CD4-positive, CD25-positive, alpha-beta regulatory T cell (primary cell): ENCODE measurements at regions not wholly inside any gene's neighbourhood (a gene's known extent, or its start where the extent isn't known, plus 50 kb on each side); places are given as distances from the start of the nearest gene placed in this dataset.

Experiments
- ATAC-seq, 2 donors: fragments of 150-1000 bp; cut with Tn5 transposase; one replicate each; pipeline ENCODE4 v1.10.0; 2021; ENCODE audit warnings: low read depth in 2 of 2, moderate number of reproducible peaks in 2 of 2, moderate library complexity in 1 of 2
- DNase-seq, 3 donors: peaks; one replicate each; pipeline versions ENCODE4 v3.0.0 to v3.0.0-alpha.2; 2012 to 2022; ENCODE audit warnings: mixed read lengths in 1 of 3
- H3K27ac ChIP-seq: one replicate; pipeline ENCODE4 v1.7.0; 2013; ENCODE audit warnings: mild to moderate bottlenecking, low read length; ENCODE audit not compliant: insufficient read depth, poor library complexity, severe bottlenecking
- H3K27me3 ChIP-seq: one replicate; pipeline ENCODE4 v1.7.0; 2013; ENCODE audit warnings: low read length; ENCODE audit not compliant: control insufficient read depth, insufficient read depth
- H3K36me3 ChIP-seq: one replicate; pipeline ENCODE4 v1.7.0; 2013; ENCODE audit warnings: mild to moderate bottlenecking, low read length, moderate library complexity; ENCODE audit not compliant: control insufficient read depth, insufficient read depth
- H3K4me1 ChIP-seq: 2 replicates; pipeline ENCODE4 v1.7.0; 2013; ENCODE audit warnings: mild to moderate bottlenecking, low read length; ENCODE audit not compliant: insufficient read depth, control insufficient read depth, poor library complexity, severe bottlenecking
- H3K4me3 ChIP-seq: one replicate; pipeline ENCODE4 v1.7.0; 2013; ENCODE audit warnings: low read depth, mild to moderate bottlenecking, low read length, moderate library complexity
- H3K9me3 ChIP-seq, 2 experiments: 1 replicate in 1 of 2; 2 replicates in 1 of 2; pipeline ENCODE4 v1.7.0; 2013; ENCODE audit warnings: low read length in 2 of 2, mild to moderate bottlenecking in 1 of 2, moderate library complexity in 1 of 2; ENCODE audit not compliant: control insufficient read depth in 2 of 2
- H3K27ac Mint-ChIP-seq, 3 donors: one replicate each; pipeline ENCODE4 v1.8.0; 2020 to 2022; ENCODE audit warnings: mild to moderate bottlenecking in 3 of 3, mixed read lengths in 3 of 3, moderate library complexity in 2 of 3
- H3K27me3 Mint-ChIP-seq: one replicate; pipeline ENCODE4 v1.8.0; 2022; ENCODE audit warnings: mild to moderate bottlenecking, mixed read lengths
- H3K36me3 Mint-ChIP-seq: one replicate; pipeline ENCODE4 v1.8.0; 2020; ENCODE audit warnings: mixed read lengths
- H3K4me1 Mint-ChIP-seq, 4 donors: one replicate each; pipeline ENCODE4 v1.8.0; 2020 to 2022; ENCODE audit warnings: mixed read lengths in 4 of 4, mild to moderate bottlenecking in 1 of 4
- H3K4me3 Mint-ChIP-seq, 4 donors: one replicate each; pipeline ENCODE4 v1.8.0; 2020 to 2022; ENCODE audit warnings: mild to moderate bottlenecking in 4 of 4, mixed read lengths in 4 of 4, moderate library complexity in 3 of 4
- H3K9me3 Mint-ChIP-seq, 7 donors: one replicate each; pipeline ENCODE4 v1.8.0; 2020 to 2022; ENCODE audit warnings: mixed read lengths in 7 of 7, mild to moderate bottlenecking in 3 of 7, moderate library complexity in 2 of 7

GRCh38 chr11:44463751-44464150 is 101.7 kb upstream of the CD82 start:
- no peak overlapping the region for H3K4me3 Mint-ChIP-seq
- no peak for ATAC-seq

DNA sequence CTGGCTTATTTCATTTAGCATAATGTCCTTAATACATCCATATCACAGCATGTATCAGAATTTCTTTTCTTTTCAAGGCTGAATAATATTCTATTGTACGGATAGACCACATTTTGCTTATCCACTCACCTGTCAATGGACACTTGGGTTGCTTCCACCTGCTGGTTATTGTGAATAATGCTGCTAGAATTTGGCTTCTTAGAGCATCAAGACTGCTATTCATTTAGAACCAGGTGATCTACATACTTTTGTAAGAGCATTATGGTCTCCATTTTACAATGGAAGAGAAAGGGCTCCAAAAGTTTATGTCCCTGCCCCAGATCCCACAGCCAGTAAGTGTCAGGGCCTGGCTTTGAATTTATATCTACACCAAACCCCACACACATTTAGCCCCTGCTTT is 100.7 kb upstream of the CD82 start:
- ATAC-seq = no peak
- Mint-ChIP-seq H3K27me3 (no peaks in the 10 kb centered on the region), H3K36me3 (no peaks in the 10 kb centered on the region), H3K9me3 (peaks cover 0 to 5% (median 3%) of the 10 kb centered on the region in 7 donors), H3K4me1 (no peaks in the 10 kb centered on the region), H3K4me3 (no peak overlapping the region), H3K27ac (no peak overlapping the region)
- no peak overlapping the region for H3K27ac ChIP-seq
- H3K4me3 ChIP-seq = no peak overlapping the region
- no peak for DNase-seq
- H3K27me3 ChIP-seq = no peaks in the 10 kb centered on the region
- H3K36me3 ChIP-seq = no peaks in the 10 kb centered on the region
- no peaks in the 10 kb centered on the region for H3K4me1 ChIP-seq
- no peaks in the 10 kb centered on the region for H3K9me3 ChIP-seq

More at GRCh38 chr11:44463751-44464150, 101.7 kb upstream of the CD82 start:
- Histone ChIP-seq H3K36me3 (no peaks in the 10 kb centered on the region), H3K4me3 (no peak overlapping the region), H3K4me1 (no peaks in the 10 kb centered on the region), H3K27me3 (no peaks in the 10 kb centered on the region), H3K9me3 (no peaks in the 10 kb centered on the region), H3K27ac (no peak overlapping the region)
- DNase-seq = no peak
- peaks cover 0 to 5% (median 3%) of the 10 kb centered on the region in 7 donors for H3K9me3 Mint-ChIP-seq
- H3K36me3 Mint-ChIP-seq = no peaks in the 10 kb centered on the region
- H3K4me1 Mint-ChIP-seq = no peaks in the 10 kb centered on the region
- H3K27me3 Mint-ChIP-seq = no peaks in the 10 kb centered on the region
- H3K27ac Mint-ChIP-seq = no peak overlapping the region

DNA sequence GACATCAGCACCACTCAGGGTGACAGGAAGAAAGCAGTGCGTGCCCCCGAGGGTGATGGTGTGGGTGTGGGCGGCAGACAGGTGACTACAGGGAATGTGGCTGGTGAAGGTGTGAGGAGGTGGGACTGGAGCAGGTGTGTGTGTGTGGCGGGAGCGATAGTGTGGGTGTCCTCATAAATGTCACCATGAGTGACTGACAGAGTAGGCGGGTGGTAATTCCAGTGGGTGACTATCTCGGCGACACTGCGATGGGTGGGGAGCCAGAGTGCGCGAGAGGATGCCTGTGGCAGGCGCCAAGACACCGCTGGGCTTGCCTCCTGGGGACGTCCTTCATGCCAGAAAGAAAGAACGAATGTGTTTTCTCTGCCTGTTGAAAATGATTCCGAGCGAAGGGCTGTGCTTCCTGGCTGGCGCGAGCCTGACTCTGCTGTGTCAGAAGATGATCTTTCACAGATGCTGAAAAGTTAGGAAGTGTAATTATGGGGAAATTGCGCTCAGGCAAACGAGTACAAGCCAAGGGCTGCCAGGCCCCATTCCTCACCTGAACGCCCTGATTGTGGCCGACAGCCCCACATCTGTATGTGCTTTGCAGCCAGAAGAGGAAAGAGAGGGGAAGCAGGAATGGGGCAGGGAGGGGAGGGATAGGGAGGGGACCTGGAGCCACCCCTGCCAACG is 98.8 kb upstream of the CD82 start:
- no peak overlapping the region for H3K4me3 ChIP-seq
- H3K4me3 Mint-ChIP-seq = no peak overlapping the region
- DNase-seq (no peak), ATAC-seq (no peak)
- H3K27me3 Mint-ChIP-seq = peaks cover 5% of the 10 kb centered on the region
- no peaks in the 10 kb centered on the region for H3K36me3 Mint-ChIP-seq
- no peaks in the 10 kb centered on the region for H3K9me3 ChIP-seq
- H3K27ac ChIP-seq = no peak overlapping the region
- H3K27me3 ChIP-seq = no peaks in the 10 kb centered on the region
- no peaks in the 10 kb centered on the region for H3K4me1 Mint-ChIP-seq
- H3K36me3 ChIP-seq = no peaks in the 10 kb centered on the region
- H3K4me1 ChIP-seq = no peaks in the 10 kb centered on the region
- H3K27ac Mint-ChIP-seq = no peak overlapping the region
- H3K9me3 Mint-ChIP-seq = peaks cover 0 to 5% (median 3%) of the 10 kb centered on the region in 7 donors

DNA sequence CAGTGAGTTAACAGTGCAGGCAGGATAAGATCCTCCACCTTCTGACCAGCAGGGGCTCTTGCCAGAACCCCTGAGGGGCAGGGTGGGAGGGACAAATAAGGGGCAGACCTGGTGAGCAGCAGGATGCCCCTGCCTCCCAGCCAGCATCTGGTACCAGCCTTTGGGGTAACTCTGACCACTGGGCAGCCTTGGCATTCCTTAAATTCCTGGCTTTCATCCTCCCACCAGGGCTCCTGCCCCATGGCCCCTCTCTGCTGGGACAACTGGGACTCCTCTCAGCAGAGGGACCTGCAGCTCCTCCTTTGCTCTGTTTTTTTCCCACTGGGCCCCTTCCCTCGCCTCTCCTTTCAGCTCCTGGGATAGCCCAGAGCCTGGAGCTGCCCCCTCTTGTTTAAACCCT is 98.0 kb upstream of the CD82 start:
- H3K4me3 Mint-ChIP-seq = no peak overlapping the region
- Histone ChIP-seq H3K36me3 (no peaks in the 10 kb centered on the region), H3K27ac (no peak overlapping the region), H3K4me3 (no peak overlapping the region), H3K4me1 (no peaks in the 10 kb centered on the region), H3K27me3 (no peaks in the 10 kb centered on the region), H3K9me3 (no peaks in the 10 kb centered on the region)
- H3K27me3 Mint-ChIP-seq = peaks cover 8% of the 10 kb centered on the region
- DNase-seq = no peak
- no peak overlapping the region for H3K27ac Mint-ChIP-seq
- H3K36me3 Mint-ChIP-seq = no peaks in the 10 kb centered on the region
- peaks cover 0 to 5% (median 3%) of the 10 kb centered on the region in 7 donors for H3K9me3 Mint-ChIP-seq
- H3K4me1 Mint-ChIP-seq = no peaks in the 10 kb centered on the region
- ATAC-seq = no peak

DNA sequence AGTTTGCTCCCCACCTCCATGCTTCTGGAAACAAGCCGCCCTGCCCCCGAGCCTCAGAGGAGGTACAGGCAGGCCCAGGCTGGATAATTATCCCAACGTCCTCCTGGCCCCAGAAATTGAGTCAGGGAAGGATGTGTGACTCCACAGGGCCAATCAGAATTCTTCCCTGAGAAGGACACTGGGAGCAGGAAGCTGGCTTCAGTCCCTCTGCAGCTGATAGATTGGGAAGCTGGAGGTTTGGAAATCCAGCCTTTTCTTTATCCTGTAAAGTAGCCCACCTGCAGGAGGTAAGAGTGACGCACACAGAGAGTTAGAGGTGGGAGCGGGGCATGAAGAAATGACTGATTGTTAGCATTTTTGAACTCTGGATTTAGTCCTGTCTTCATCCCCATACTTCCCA is 97.5 kb upstream of the CD82 start:
- Mint-ChIP-seq H3K27me3 (peaks cover 13% of the 10 kb centered on the region), H3K27ac (no peak overlapping the region), H3K4me3 (no peak overlapping the region), H3K9me3 (peaks cover 0 to 5% (median 3%) of the 10 kb centered on the region in 7 donors), H3K4me1 (no peaks in the 10 kb centered on the region), H3K36me3 (no peaks in the 10 kb centered on the region)
- Histone ChIP-seq H3K36me3 (no peaks in the 10 kb centered on the region), H3K27ac (no peak overlapping the region), H3K4me3 (no peak overlapping the region), H3K4me1 (no peaks in the 10 kb centered on the region), H3K27me3 (no peaks in the 10 kb centered on the region), H3K9me3 (no peaks in the 10 kb centered on the region)
- ATAC-seq (no peak), DNase-seq (no peak)

- no peak overlapping the region for H3K4me3 Mint-ChIP-seq
- no peak for DNase-seq
- no peaks in the 10 kb centered on the region for H3K4me1 Mint-ChIP-seq
- ATAC-seq = no peak
- Histone ChIP-seq H3K36me3 (no peaks in the 10 kb centered on the region), H3K27me3 (no peaks in the 10 kb centered on the region), H3K27ac (no peak overlapping the region), H3K4me3 (no peak overlapping the region), H3K9me3 (no peaks in the 10 kb centered on the region), H3K4me1 (no peaks in the 10 kb centered on the region)
- H3K36me3 Mint-ChIP-seq = no peaks in the 10 kb centered on the region
- no peak overlapping the region for H3K27ac Mint-ChIP-seq
- H3K27me3 Mint-ChIP-seq = peaks cover 17% of the 10 kb centered on the region
- peaks cover 0 to 5% (median 3%) of the 10 kb centered on the region in 7 donors for H3K9me3 Mint-ChIP-seq
These were observed 97.0 kb upstream of the CD82 start for GRCh38 chr11:44468345-44468988.

- H3K36me3 ChIP-seq = no peaks in the 10 kb centered on the region
- Mint-ChIP-seq H3K4me3 (no peak overlapping the region), H3K27me3 (peaks cover 17% of the 10 kb centered on the region), H3K9me3 (peaks cover 0 to 5% (median 3%) of the 10 kb centered on the region in 7 donors), H3K36me3 (no peaks in the 10 kb centered on the region), H3K4me1 (no peaks in the 10 kb centered on the region), H3K27ac (peak overlapping the region in 1 of 3 donors; percentile 44)
- no peak overlapping the region for H3K4me3 ChIP-seq
- H3K27ac ChIP-seq = no peak overlapping the region
- no peaks in the 10 kb centered on the region for H3K4me1 ChIP-seq
- ATAC-seq (no peak), DNase-seq (no peak)
- H3K27me3 ChIP-seq = no peaks in the 10 kb centered on the region
- no peaks in the 10 kb centered on the region for H3K9me3 ChIP-seq
These were observed 96.1 kb upstream of the CD82 start for GRCh38 chr11:44469412-44469811.

- Mint-ChIP-seq H3K4me1 (no peaks in the 10 kb centered on the region), H3K36me3 (no peaks in the 10 kb centered on the region), H3K4me3 (no peak overlapping the region), H3K27me3 (peaks cover 20% of the 10 kb centered on the region), H3K27ac (no peak overlapping the region), H3K9me3 (peaks cover 0 to 4% (median 0%) of the 10 kb centered on the region in 7 donors)
- Histone ChIP-seq H3K9me3 (no peaks in the 10 kb centered on the region), H3K27me3 (peaks cover 2% of the 10 kb centered on the region), H3K27ac (no peak overlapping the region), H3K4me1 (no peaks in the 10 kb centered on the region), H3K36me3 (no peaks in the 10 kb centered on the region), H3K4me3 (no peak overlapping the region)
- ATAC-seq (no peak), DNase-seq (no peak)
These were observed 94.6 kb upstream of the CD82 start for GRCh38 chr11:44470854-44471253.
